ENCODE measurements at regions not wholly inside any gene's neighbourhood (a gene's known extent, or its start where the extent isn't known, plus 50 kb on each side); places are given as distances from the start of the nearest gene placed in this dataset.

- TF ChIP-seq SP1 (IDR thresholded peaks at IDR 0.05; ENCODE audit: low read depth, low read length) (peak; percentile 90), CTBP2 (IDR thresholded peaks at IDR 0.05; ENCODE audit: borderline replicate concordance, insufficient read depth, insufficient read length, low read length) (no peak)
Observed at GRCh38 chr20:11379257-11380011, 538.3 kb upstream of the BTBD3 start (continued).

Data from H1 (cell line).